ENCODE measurements at regions not wholly inside any gene's neighbourhood (a gene's known extent, or its start where the extent isn't known, plus 50 kb on each side); places are given as distances from the start of the nearest gene placed in this dataset.

- H3K36me3 ChIP-seq (ENCODE audit: control insufficient read depth in 3 of 3, insufficient read depth in 3 of 3, low read length in 3 of 3), result no peaks in the 10 kb centered on the region
- peaks cover 0 to 3% (median 2%) of the 10 kb centered on the region in 3 donors for H3K27me3 ChIP-seq (ENCODE audit: control insufficient read depth in 3 of 3, insufficient read depth in 3 of 3, low read length in 3 of 3)
- H3K4me1 ChIP-seq (ENCODE audit: control insufficient read depth in 3 of 3, insufficient read depth in 3 of 3, low read length in 3 of 3), result peaks cover 0 to 7% (median 0%) of the 10 kb centered on the region in 3 donors
- peak overlapping the region; percentile 76 to 86 (median 84) for H3K9ac ChIP-seq (ENCODE audit: low read depth in 1 of 3, low read length in 3 of 3)
- no peaks in the 10 kb centered on the region for H3K9me3 ChIP-seq (ENCODE audit: control insufficient read depth in 3 of 3, low read length in 3 of 3)
- peak overlapping the region; percentile 90 for H3K27ac ChIP-seq (ENCODE audit: low read depth, low read length)
- H3K4me3 ChIP-seq (ENCODE audit: low read length in 3 of 3), result peak overlapping the region; percentile 77 to 84 (median 83)
These were observed 216.3 kb upstream of the DTNA start for GRCh38 chr18:34493566-34494358.

- peaks cover 0 to 3% (median 2%) of the 10 kb centered on the region in 3 donors for H3K27me3 ChIP-seq (ENCODE audit: control insufficient read depth in 3 of 3, insufficient read depth in 3 of 3, low read length in 3 of 3)
- H3K9me3 ChIP-seq (ENCODE audit: control insufficient read depth in 3 of 3, low read length in 3 of 3), result no peaks in the 10 kb centered on the region
- no peaks in the 10 kb centered on the region for H3K36me3 ChIP-seq (ENCODE audit: control insufficient read depth in 3 of 3, insufficient read depth in 3 of 3, low read length in 3 of 3)
- peak overlapping the region in 1 of 3 donors; percentile 33 for H3K9ac ChIP-seq (ENCODE audit: low read depth in 1 of 3, low read length in 3 of 3)
- peak overlapping the region; percentile 51 to 84 (median 77) for H3K4me3 ChIP-seq (ENCODE audit: low read length in 3 of 3)
- H3K4me1 ChIP-seq (ENCODE audit: control insufficient read depth in 3 of 3, insufficient read depth in 3 of 3, low read length in 3 of 3), result peaks cover 0 to 7% (median 0%) of the 10 kb centered on the region in 3 donors
- no peak overlapping the region for H3K27ac ChIP-seq (ENCODE audit: low read depth, low read length)
These were observed 215.8 kb upstream of the DTNA start for GRCh38 chr18:34494359-34494696.

DNA sequence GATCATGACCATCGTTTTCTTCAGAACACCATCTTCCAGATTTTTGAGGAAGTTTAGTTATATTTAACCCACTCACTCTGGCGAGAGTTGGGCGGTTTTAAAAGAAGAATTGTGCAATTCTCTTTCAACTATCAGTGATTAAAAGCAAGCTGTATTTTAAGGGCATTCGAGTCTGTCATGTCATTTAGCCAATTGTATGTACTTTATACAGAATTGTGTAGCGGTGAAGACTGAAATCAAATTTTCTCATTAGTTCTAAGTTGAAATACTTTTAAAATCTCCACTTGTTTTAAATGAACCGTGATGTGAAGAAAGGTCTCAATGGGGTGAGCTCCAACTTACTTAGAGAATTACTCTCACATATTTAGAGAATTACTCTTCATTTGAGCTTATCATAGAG lies 214.6 kb upstream of the DTNA start:
- no peak overlapping the region for H3K4me3 ChIP-seq (ENCODE audit: low read length in 3 of 3)
- H3K27me3 ChIP-seq (ENCODE audit: control insufficient read depth in 3 of 3, insufficient read depth in 3 of 3, low read length in 3 of 3), result peaks cover 0 to 3% (median 2%) of the 10 kb centered on the region in 3 donors
- no peaks in the 10 kb centered on the region for H3K36me3 ChIP-seq (ENCODE audit: control insufficient read depth in 3 of 3, insufficient read depth in 3 of 3, low read length in 3 of 3)
- peaks cover 0 to 7% (median 0%) of the 10 kb centered on the region in 3 donors for H3K4me1 ChIP-seq (ENCODE audit: control insufficient read depth in 3 of 3, insufficient read depth in 3 of 3, low read length in 3 of 3)
- H3K27ac ChIP-seq (ENCODE audit: low read depth, low read length), result no peak overlapping the region
- H3K9ac ChIP-seq (ENCODE audit: low read depth in 1 of 3, low read length in 3 of 3), result peak overlapping the region in 2 of 3 donors; percentile 1 to 5
- no peaks in the 10 kb centered on the region for H3K9me3 ChIP-seq (ENCODE audit: control insufficient read depth in 3 of 3, low read length in 3 of 3)

- H3K9ac ChIP-seq (ENCODE audit: low read depth in 1 of 3, low read length in 3 of 3), result no peak overlapping the region
- no peaks in the 10 kb centered on the region for H3K9me3 ChIP-seq (ENCODE audit: control insufficient read depth in 3 of 3, low read length in 3 of 3)
- H3K27ac ChIP-seq (ENCODE audit: low read depth, low read length), result no peak overlapping the region
- H3K27me3 ChIP-seq (ENCODE audit: control insufficient read depth in 3 of 3, insufficient read depth in 3 of 3, low read length in 3 of 3), result no peaks in the 10 kb centered on the region
- no peak overlapping the region for H3K4me3 ChIP-seq (ENCODE audit: low read length in 3 of 3)
- peaks cover 0 to 3% (median 0%) of the 10 kb centered on the region in 3 donors for H3K4me1 ChIP-seq (ENCODE audit: control insufficient read depth in 3 of 3, insufficient read depth in 3 of 3, low read length in 3 of 3)
- no peaks in the 10 kb centered on the region for H3K36me3 ChIP-seq (ENCODE audit: control insufficient read depth in 3 of 3, insufficient read depth in 3 of 3, low read length in 3 of 3)
These were observed 208.5 kb upstream of the DTNA start for GRCh38 chr18:34501553-34501952.

DNA sequence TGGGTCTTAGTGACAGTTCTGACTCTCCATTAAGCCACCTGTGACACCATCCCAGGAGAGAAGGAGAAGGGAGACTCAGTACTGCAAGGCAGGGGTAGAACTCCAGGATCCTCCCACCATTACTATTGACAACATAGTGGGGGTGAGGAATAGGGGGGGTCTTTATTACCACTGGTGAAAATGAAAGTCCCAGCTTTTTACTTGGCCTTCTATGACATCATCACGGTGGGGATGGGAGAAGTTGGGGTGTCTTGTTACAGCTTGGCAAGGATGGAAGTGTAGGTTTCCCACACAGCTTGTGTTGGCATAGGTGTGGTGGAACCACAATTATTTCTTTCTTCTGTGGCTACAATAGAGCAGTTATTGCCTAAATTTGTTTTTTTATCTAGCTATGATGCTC lies 203.9 kb upstream of the DTNA start:
- no peaks in the 10 kb centered on the region for H3K27me3 ChIP-seq (ENCODE audit: control insufficient read depth in 3 of 3, insufficient read depth in 3 of 3, low read length in 3 of 3)
- H3K36me3 ChIP-seq (ENCODE audit: control insufficient read depth in 3 of 3, insufficient read depth in 3 of 3, low read length in 3 of 3), result no peaks in the 10 kb centered on the region
- H3K27ac ChIP-seq (ENCODE audit: low read depth, low read length), result no peak overlapping the region
- no peak overlapping the region for H3K4me3 ChIP-seq (ENCODE audit: low read length in 3 of 3)
- no peaks in the 10 kb centered on the region for H3K9me3 ChIP-seq (ENCODE audit: control insufficient read depth in 3 of 3, low read length in 3 of 3)
- H3K4me1 ChIP-seq (ENCODE audit: control insufficient read depth in 3 of 3, insufficient read depth in 3 of 3, low read length in 3 of 3), result peaks cover 3 to 7% (median 7%) of the 10 kb centered on the region in 3 donors
- no peak overlapping the region for H3K9ac ChIP-seq (ENCODE audit: low read depth in 1 of 3, low read length in 3 of 3)

- H3K9me3 ChIP-seq (ENCODE audit: control insufficient read depth in 3 of 3, low read length in 3 of 3), result no peaks in the 10 kb centered on the region
- no peaks in the 10 kb centered on the region for H3K27me3 ChIP-seq (ENCODE audit: control insufficient read depth in 3 of 3, insufficient read depth in 3 of 3, low read length in 3 of 3)
- H3K4me3 ChIP-seq (ENCODE audit: low read length in 3 of 3), result no peak overlapping the region
- H3K27ac ChIP-seq (ENCODE audit: low read depth, low read length), result no peak overlapping the region
- H3K4me1 ChIP-seq (ENCODE audit: control insufficient read depth in 3 of 3, insufficient read depth in 3 of 3, low read length in 3 of 3), result peaks cover 5 to 7% (median 7%) of the 10 kb centered on the region in 3 donors
- no peaks in the 10 kb centered on the region for H3K36me3 ChIP-seq (ENCODE audit: control insufficient read depth in 3 of 3, insufficient read depth in 3 of 3, low read length in 3 of 3)
- H3K9ac ChIP-seq (ENCODE audit: low read depth in 1 of 3, low read length in 3 of 3), result no peak overlapping the region
These were observed 200.9 kb upstream of the DTNA start for GRCh38 chr18:34509163-34509562.

GRCh38 chr18:34509879-34510586 lies 200.1 kb upstream of the DTNA start:
- Histone ChIP-seq H3K4me3 (ENCODE audit: low read length in 3 of 3) (peak overlapping the region in 1 of 3 donors; percentile 25), H3K27me3 (ENCODE audit: control insufficient read depth in 3 of 3, insufficient read depth in 3 of 3, low read length in 3 of 3) (no peaks in the 10 kb centered on the region), H3K9me3 (ENCODE audit: control insufficient read depth in 3 of 3, low read length in 3 of 3) (no peaks in the 10 kb centered on the region), H3K36me3 (ENCODE audit: control insufficient read depth in 3 of 3, insufficient read depth in 3 of 3, low read length in 3 of 3) (no peaks in the 10 kb centered on the region), H3K4me1 (ENCODE audit: control insufficient read depth in 3 of 3, insufficient read depth in 3 of 3, low read length in 3 of 3) (peaks cover 7 to 14% (median 7%) of the 10 kb centered on the region in 3 donors), H3K9ac (ENCODE audit: low read depth in 1 of 3, low read length in 3 of 3) (no peak overlapping the region), H3K27ac (ENCODE audit: low read depth, low read length) (no peak overlapping the region)

DNA sequence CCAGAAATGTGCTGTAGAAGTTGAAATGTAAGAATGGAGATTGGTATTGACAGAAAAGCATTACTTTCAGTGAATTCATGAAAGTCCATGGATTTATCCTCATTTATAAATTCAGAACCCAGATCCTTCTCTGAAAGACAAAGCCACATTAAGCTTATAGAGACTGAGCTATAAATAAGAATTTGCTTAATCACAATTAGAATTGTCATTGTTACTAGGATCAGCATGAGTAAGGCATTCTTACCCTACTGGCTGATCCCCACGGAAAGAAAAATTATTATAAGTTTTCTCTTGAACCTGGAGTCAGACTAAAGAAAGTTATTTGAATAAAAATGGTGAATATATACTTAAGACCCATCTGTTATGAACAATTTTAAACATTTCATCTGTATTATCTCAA lies 199.2 kb upstream of the DTNA start:
- Histone ChIP-seq H3K36me3 (ENCODE audit: control insufficient read depth in 3 of 3, insufficient read depth in 3 of 3, low read length in 3 of 3) (no peaks in the 10 kb centered on the region), H3K9ac (ENCODE audit: low read depth in 1 of 3, low read length in 3 of 3) (no peak overlapping the region), H3K4me3 (ENCODE audit: low read length in 3 of 3) (no peak overlapping the region), H3K27ac (ENCODE audit: low read depth, low read length) (no peak overlapping the region), H3K9me3 (ENCODE audit: control insufficient read depth in 3 of 3, low read length in 3 of 3) (no peaks in the 10 kb centered on the region), H3K4me1 (ENCODE audit: control insufficient read depth in 3 of 3, insufficient read depth in 3 of 3, low read length in 3 of 3) (peaks cover 7 to 16% (median 7%) of the 10 kb centered on the region in 3 donors), H3K27me3 (ENCODE audit: control insufficient read depth in 3 of 3, insufficient read depth in 3 of 3, low read length in 3 of 3) (no peaks in the 10 kb centered on the region)

DNA sequence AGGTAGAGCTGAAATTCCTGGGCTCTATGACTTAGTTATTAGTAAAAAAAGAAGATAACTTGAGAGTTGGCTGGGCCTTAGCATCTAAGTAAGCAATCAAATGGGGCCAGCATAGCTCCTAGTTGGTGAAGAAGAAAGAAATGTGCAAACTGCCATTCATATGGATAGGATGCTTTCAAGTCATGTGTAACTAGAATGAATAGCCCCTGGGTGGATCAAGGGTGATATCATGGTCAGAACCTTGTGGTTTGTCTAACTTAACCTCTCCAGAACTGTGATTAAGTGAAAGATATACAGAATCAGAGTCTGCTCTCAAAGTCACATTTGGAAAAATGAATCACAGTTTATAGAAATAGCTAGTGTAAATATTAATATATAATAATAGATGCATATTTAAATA lies 198.7 kb upstream of the DTNA start:
- Histone ChIP-seq H3K4me1 (ENCODE audit: control insufficient read depth in 3 of 3, insufficient read depth in 3 of 3, low read length in 3 of 3) (peaks cover 7 to 12% (median 7%) of the 10 kb centered on the region in 3 donors), H3K36me3 (ENCODE audit: control insufficient read depth in 3 of 3, insufficient read depth in 3 of 3, low read length in 3 of 3) (no peaks in the 10 kb centered on the region), H3K4me3 (ENCODE audit: low read length in 3 of 3) (no peak overlapping the region), H3K9me3 (ENCODE audit: control insufficient read depth in 3 of 3, low read length in 3 of 3) (no peaks in the 10 kb centered on the region), H3K27ac (ENCODE audit: low read depth, low read length) (no peak overlapping the region), H3K27me3 (ENCODE audit: control insufficient read depth in 3 of 3, insufficient read depth in 3 of 3, low read length in 3 of 3) (no peaks in the 10 kb centered on the region), H3K9ac (ENCODE audit: low read depth in 1 of 3, low read length in 3 of 3) (no peak overlapping the region)

DNA sequence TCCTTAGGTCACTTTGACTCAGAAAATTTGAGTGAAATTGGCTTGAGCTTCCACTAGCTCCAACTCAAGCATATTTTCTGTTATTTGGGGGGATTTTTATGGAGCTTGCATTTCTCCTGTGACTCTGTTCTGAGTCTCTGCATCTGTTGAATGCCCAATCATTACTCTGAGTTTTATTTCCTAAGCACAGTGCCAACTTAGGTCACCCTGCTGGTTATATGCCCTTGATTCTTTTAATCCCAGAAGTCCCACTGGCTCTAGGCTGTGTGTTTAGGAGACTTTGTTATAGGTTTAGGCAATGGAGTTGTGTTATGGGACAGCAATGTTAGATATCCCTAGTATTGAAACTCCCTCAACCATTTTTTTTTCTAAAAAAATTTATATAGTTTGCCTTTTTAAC lies 198.2 kb upstream of the DTNA start:
- H3K9ac ChIP-seq (ENCODE audit: low read depth in 1 of 3, low read length in 3 of 3), result no peak overlapping the region
- no peak overlapping the region for H3K27ac ChIP-seq (ENCODE audit: low read depth, low read length)
- H3K4me1 ChIP-seq (ENCODE audit: control insufficient read depth in 3 of 3, insufficient read depth in 3 of 3, low read length in 3 of 3), result peaks cover 7 to 12% (median 7%) of the 10 kb centered on the region in 3 donors
- no peak overlapping the region for H3K4me3 ChIP-seq (ENCODE audit: low read length in 3 of 3)
- no peaks in the 10 kb centered on the region for H3K9me3 ChIP-seq (ENCODE audit: control insufficient read depth in 3 of 3, low read length in 3 of 3)
- H3K27me3 ChIP-seq (ENCODE audit: control insufficient read depth in 3 of 3, insufficient read depth in 3 of 3, low read length in 3 of 3), result no peaks in the 10 kb centered on the region
- H3K36me3 ChIP-seq (ENCODE audit: control insufficient read depth in 3 of 3, insufficient read depth in 3 of 3, low read length in 3 of 3), result no peaks in the 10 kb centered on the region

All from skeletal muscle tissue (tissue), 3 donors.